ENCODE measurements at regions not wholly inside any gene's neighbourhood (a gene's known extent, or its start where the extent isn't known, plus 50 kb on each side); places are given as distances from the start of the nearest gene placed in this dataset.

DNA sequence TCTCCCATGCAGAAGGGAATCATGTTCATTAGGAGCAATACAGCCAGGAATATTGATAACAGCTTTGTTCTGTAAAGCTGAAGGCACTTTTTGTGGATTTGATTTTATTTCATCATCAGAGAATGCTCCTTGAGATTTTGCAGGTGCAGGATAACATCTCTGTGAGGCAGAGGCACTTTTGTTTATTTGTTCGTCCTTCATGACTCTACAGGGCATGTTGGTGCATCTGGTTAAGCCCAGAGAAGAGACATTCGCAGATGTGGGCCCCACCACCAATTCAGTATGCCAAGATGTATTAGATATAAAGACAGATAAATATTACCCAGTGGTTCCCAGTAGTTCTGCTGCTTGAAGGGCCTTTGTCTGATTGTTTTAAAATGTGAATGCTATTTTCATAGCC lies 368.1 kb upstream of the SEMA6D start:
- TF ChIP-seq, protein P1, sequence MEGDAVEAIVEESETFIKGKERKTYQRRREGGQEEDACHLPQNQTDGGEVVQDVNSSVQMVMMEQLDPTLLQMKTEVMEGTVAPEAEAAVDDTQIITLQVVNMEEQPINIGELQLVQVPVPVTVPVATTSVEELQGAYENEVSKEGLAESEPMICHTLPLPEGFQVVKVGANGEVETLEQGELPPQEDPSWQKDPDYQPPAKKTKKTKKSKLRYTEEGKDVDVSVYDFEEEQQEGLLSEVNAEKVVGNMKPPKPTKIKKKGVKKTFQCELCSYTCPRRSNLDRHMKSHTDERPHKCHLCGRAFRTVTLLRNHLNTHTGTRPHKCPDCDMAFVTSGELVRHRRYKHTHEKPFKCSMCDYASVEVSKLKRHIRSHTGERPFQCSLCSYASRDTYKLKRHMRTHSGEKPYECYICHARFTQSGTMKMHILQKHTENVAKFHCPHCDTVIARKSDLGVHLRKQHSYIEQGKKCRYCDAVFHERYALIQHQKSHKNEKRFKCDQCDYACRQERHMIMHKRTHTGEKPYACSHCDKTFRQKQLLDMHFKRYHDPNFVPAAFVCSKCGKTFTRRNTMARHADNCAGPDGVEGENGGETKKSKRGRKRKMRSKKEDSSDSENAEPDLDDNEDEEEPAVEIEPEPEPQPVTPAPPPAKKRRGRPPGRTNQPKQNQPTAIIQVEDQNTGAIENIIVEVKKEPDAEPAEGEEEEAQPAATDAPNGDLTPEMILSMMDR (IDR thresholded peaks at IDR 0.05) = no peak
- no peak overlapping the region for H3K4me3 ChIP-seq (ENCODE audit: low read depth in 1 of 2, low read length in 1 of 2)

DNA sequence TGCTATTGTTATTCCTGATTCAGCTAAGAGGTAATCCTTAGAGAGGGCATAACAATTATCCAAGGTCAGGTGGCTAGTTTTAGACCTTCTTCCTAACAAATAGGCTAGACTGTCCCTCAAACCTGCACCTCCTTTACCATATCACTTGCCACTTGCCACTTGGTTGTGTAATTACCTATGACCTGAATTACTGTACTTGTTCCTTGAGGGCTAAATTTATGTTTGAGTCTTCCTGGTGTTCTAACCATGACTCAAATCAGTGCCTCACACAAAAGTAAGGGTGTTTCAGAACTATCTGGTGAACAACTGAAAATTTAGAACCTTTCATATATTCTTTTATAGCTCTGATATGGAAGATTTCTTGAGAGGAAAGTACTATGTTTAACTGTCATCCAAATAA lies 365.8 kb upstream of the SEMA6D start:
- H3K4me3 ChIP-seq (ENCODE audit: low read depth in 1 of 2, low read length in 1 of 2) = no peak overlapping the region
- H3K4me1 ChIP-seq (ENCODE audit: control insufficient read depth in 1 of 2, insufficient read depth in 1 of 2, low read depth in 1 of 2, low read length in 1 of 2) = no peaks in the 10 kb centered on the region
- no peak overlapping the region for H3K27ac ChIP-seq
- H3K9me3 ChIP-seq = no peaks in the 10 kb centered on the region
- H3K36me3 ChIP-seq = no peaks in the 10 kb centered on the region
- H3K27me3 ChIP-seq = no peaks in the 10 kb centered on the region
- TF ChIP-seq, protein P1 (IDR thresholded peaks at IDR 0.05) = no peak

More for the DNA sequence above, 368.1 kb upstream of the SEMA6D start:
- Histone ChIP-seq H3K9me3 (no peaks in the 10 kb centered on the region), H3K27me3 (no peaks in the 10 kb centered on the region), H3K4me1 (ENCODE audit: control insufficient read depth in 1 of 2, insufficient read depth in 1 of 2, low read depth in 1 of 2, low read length in 1 of 2) (no peaks in the 10 kb centered on the region), H3K36me3 (no peaks in the 10 kb centered on the region), H3K27ac (no peak overlapping the region)

DNA sequence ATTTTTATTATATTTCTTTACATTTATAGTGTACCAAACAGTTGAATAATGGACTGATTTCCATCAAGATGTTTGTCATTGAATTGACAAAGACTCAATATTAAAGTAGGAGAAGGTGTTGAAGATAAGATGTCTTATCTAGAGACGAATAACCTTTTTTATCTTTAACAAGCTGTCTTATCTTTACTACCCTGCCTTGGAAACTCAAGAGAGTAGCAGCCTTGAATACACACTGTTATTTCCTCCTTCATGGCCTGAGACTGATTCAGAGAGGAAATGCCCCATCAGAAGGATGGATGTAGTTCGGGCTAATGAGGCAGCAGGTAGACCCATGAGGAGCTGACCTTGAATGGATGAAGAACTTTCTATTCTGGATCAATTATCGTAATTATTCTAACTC lies 365.1 kb upstream of the SEMA6D start:
- Histone ChIP-seq H3K9me3 (no peaks in the 10 kb centered on the region), H3K27ac (no peak overlapping the region), H3K4me1 (ENCODE audit: control insufficient read depth in 1 of 2, insufficient read depth in 1 of 2, low read depth in 1 of 2, low read length in 1 of 2) (no peaks in the 10 kb centered on the region), H3K4me3 (ENCODE audit: low read depth in 1 of 2, low read length in 1 of 2) (no peak overlapping the region), H3K27me3 (no peaks in the 10 kb centered on the region), H3K36me3 (no peaks in the 10 kb centered on the region)
- TF ChIP-seq, protein P1 (IDR thresholded peaks at IDR 0.05) = no peak

DNA sequence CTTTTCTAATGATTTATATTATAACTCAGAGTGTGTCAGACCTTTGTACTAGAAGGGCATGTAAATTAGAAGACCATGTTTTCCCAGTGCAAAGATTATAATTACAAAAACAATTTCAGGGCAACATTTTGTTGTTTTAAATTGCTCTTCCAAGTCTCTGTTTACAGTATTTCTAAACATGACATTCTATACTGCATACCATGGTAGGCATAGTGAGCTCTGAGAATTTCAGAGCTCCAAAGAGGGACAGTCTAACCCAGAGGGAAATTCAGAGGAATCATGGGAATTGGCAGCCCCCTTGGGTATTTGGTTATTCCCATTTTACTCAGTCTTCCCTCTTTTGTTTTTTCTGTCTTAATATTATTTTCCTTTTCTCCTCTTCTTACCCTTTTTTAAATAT lies 361.5 kb upstream of the SEMA6D start:
- Histone ChIP-seq H3K4me1 (ENCODE audit: control insufficient read depth in 1 of 2, insufficient read depth in 1 of 2, low read depth in 1 of 2, low read length in 1 of 2) (no peaks in the 10 kb centered on the region), H3K27ac (no peak overlapping the region), H3K27me3 (no peaks in the 10 kb centered on the region), H3K36me3 (no peaks in the 10 kb centered on the region), H3K9me3 (no peaks in the 10 kb centered on the region), H3K4me3 (ENCODE audit: low read depth in 1 of 2, low read length in 1 of 2) (no peak overlapping the region)
- TF ChIP-seq, protein P1 (IDR thresholded peaks at IDR 0.05) = no peak

DNA sequence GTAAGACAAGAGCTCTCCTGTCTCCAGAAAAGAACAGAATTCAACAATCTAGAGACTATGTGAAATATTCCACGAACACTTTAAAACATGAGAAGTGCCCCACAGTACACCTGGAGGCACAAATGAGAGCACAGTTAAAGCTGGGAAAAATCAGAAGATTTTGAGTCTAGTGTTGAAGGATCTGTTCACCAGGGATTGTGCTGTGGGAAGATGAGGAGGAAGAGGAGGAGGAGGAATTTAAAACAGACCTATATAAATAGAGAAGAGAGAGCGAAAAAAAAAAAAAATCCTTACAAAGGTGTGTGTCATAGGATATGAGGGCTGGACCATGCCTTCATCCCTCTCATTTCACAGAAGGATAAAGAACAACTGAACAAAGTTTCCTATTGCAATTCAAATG lies 361.0 kb upstream of the SEMA6D start:
- Histone ChIP-seq H3K27me3 (no peaks in the 10 kb centered on the region), H3K4me3 (ENCODE audit: low read depth in 1 of 2, low read length in 1 of 2) (no peak overlapping the region)
- TF ChIP-seq, protein P1 (IDR thresholded peaks at IDR 0.05) = no peak

DNA sequence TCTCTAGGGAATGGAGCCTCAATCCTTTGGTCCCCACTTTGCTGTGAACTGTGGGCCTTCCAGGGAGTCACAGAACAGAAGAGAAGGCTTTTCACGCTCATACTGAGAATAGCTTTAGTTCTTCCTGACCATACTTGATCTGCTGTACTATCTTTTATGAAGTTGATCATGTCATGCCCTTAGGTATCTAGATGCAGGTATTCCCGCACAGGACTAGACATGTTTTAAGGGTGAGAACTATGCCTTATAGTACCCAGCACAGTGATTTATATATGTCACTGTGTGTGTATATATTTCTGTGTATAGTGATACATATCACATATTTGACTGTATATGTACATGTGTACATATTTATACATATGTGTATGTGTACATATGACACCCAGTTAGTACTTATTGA lies 358.4 kb upstream of the SEMA6D start:
- Histone ChIP-seq H3K4me1 (ENCODE audit: control insufficient read depth in 1 of 2, insufficient read depth in 1 of 2, low read depth in 1 of 2, low read length in 1 of 2) (peaks cover 4 to 15% of the 10 kb centered on the region in 2 experiments), H3K9me3 (no peaks in the 10 kb centered on the region), H3K27ac (no peak overlapping the region), H3K4me3 (ENCODE audit: low read depth in 1 of 2, low read length in 1 of 2) (no peak overlapping the region), H3K27me3 (no peaks in the 10 kb centered on the region), H3K36me3 (no peaks in the 10 kb centered on the region)
- TF ChIP-seq, protein P1 (IDR thresholded peaks at IDR 0.05) = no peak

More for the DNA sequence above, 361.0 kb upstream of the SEMA6D start:
- Histone ChIP-seq H3K9me3 (no peaks in the 10 kb centered on the region), H3K27ac (no peak overlapping the region), H3K36me3 (no peaks in the 10 kb centered on the region), H3K4me1 (ENCODE audit: control insufficient read depth in 1 of 2, insufficient read depth in 1 of 2, low read depth in 1 of 2, low read length in 1 of 2) (no peaks in the 10 kb centered on the region)

Measured in neutrophil (primary cell).